Lower lobe of right lung (tissue), 2 donors: ENCODE measurements at regions not wholly inside any gene's neighbourhood (a gene's known extent, or its start where the extent isn't known, plus 50 kb on each side); places are given as distances from the start of the nearest gene placed in this dataset.
"Not testable (repeated sequence)": the region's sequence is repeated elsewhere in the genome, so short reads cannot be mapped to it uniquely, and the experiment has no call there.

Source experiments
- ATAC-seq, 2 donors: fragments of 200-7000 bp; cut with Tn5 transposase; one replicate each; pipeline ENCODE4 v1.9.1; 2020 to 2022; ENCODE audit warnings: mild to moderate bottlenecking in 2 of 2, moderate library complexity in 2 of 2
- DNase-seq: peaks from one replicate; pipeline ENCODE4 v3.0.0-alpha.2; 2020
- H3K27ac ChIP-seq: fragments of 200-600 bp; one replicate; pipeline ENCODE4 v1.8.0; 2022
- H3K27me3 ChIP-seq: fragments of 200-600 bp; one replicate; pipeline ENCODE4 v1.8.0; 2022; ENCODE audit warnings: low read depth
- H3K36me3 ChIP-seq: fragments of 200-600 bp; one replicate; pipeline ENCODE4 v1.8.0; 2022; ENCODE audit warnings: mild to moderate bottlenecking
- H3K4me1 ChIP-seq: fragments of 200-600 bp; one replicate; pipeline ENCODE4 v1.8.0; 2022
- H3K4me3 ChIP-seq: fragments of 200-600 bp; one replicate; pipeline ENCODE4 v1.8.0; 2022; ENCODE audit warnings: mild to moderate bottlenecking
- H3K9me3 ChIP-seq: fragments of 200-600 bp; one replicate; pipeline ENCODE4 v1.8.0; 2022
- CTCF ChIP-seq: fragments of 200-600 bp; IDR thresholded peaks from one replicate; pipeline ENCODE4 v1.8.0; 2022; ENCODE audit warnings: antibody characterized with exemption, mild to moderate bottlenecking
- intact Hi-C: fragments of 100-400 bp; cut with DNase I; formaldehyde crosslinking; loops from one replicate; pipeline ENCODE4 v1.11.0; 2022
- donor health status: DM: no; HTN: yes; CAD: no; lungs with severe emphysema.

DNA sequence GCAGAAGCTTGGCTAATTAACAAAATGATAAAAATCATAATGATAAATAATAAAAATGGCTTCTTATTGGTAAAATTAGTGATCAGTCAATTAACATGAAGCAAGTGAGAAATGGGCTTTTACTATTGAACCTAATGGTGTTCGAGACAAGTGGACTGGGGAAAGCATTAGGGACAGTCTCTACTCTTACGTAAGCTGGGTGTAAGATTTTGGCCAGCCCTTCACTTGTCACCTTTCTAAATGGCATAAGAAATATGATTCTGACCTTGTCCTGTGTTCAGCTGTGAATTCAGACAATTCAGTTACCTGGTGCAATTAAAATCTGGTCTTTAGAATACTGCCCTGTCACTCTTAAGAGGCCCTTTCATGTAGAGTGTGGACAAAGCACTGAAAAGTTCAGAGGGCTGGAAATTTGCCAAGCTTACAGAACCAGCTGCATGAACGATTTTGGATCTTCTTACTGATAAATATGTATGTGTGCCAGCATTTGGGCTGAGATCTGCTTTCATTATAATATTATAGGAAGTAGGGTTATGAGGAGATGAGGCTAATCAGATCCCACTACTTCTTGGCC, 115.9 kb downstream of the QRSL1 start:
- ATAC-seq (peak in 1 of 2 donors; percentile 23), DNase-seq (no peak)
- Histone ChIP-seq H3K4me3 (no peak overlapping the region), H3K4me1 (no peaks in the 10 kb centered on the region), H3K27me3 (no peaks in the 10 kb centered on the region), H3K9me3 (no peaks in the 10 kb centered on the region), H3K36me3 (no peaks in the 10 kb centered on the region), H3K27ac (no peak overlapping the region)
- TF ChIP-seq CTCF = no peak
- intact Hi-C loops = no loop called here

- Histone ChIP-seq H3K9me3 (no peaks in the 10 kb centered on the region), H3K36me3 (no peaks in the 10 kb centered on the region), H3K27ac (no peak overlapping the region), H3K4me1 (no peaks in the 10 kb centered on the region), H3K27me3 (no peaks in the 10 kb centered on the region), H3K4me3 (no peak overlapping the region)
- TF ChIP-seq CTCF = no peak
- intact Hi-C loops = no loop called here
- ATAC-seq = no peak
- DNase-seq = no peak
These were observed 115.4 kb downstream of the QRSL1 start for GRCh38 chr6:106744781-106745180.

DNA sequence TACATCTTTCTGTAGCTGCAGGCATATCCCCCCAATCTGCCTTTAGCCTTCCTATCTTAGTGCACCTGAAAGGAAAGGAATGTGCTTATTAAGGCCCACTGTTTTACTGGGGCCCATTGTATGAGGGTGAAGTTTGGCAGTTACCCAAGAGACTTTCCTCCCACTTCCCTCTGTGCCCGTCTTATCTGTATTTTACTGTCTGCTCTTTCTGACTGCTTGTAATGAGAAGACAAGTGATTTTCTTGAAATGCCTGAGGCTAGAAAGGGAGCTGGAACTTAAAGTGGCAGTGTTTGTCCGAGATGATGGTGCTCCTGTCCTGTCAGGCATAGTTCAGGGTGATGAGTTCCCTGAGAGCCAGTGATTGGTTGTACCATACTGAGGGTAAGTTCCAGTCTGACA, 114.7 kb downstream of the QRSL1 start:
- intact Hi-C loops, ATAC-seq, H3K36me3 ChIP-seq, H3K4me1 ChIP-seq, DNase-seq, H3K4me3 ChIP-seq, H3K27me3 ChIP-seq, H3K9me3 ChIP-seq, H3K27ac ChIP-seq: not testable (repeated sequence)

DNA sequence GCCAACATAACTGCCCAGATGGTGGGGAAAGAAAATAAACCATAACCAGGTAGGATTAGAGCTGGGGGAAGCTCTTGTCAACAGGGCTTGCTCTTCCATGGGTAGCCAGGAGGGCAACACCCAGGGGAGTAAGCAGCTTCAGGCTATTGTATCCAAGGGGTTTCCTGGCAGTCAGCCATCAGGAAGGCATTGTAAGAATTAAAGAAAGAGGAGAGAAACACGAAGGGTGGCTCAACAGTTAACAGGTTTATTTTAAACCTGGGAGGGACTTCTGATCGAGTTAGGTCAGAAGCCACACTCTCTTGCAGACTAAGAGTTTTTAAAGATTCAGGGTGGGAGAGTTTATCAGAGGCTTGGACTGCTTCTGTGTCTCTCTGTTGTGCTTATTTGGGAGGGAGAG, 114.2 kb downstream of the QRSL1 start:
- Histone ChIP-seq H3K36me3 (no peaks in the 10 kb centered on the region), H3K27ac (no peak overlapping the region), H3K9me3 (no peaks in the 10 kb centered on the region), H3K4me3 (no peak overlapping the region), H3K27me3 (no peaks in the 10 kb centered on the region), H3K4me1 (no peaks in the 10 kb centered on the region)
- DNase-seq = no peak
- TF ChIP-seq CTCF = no peak
- intact Hi-C loops = no loop called here
- no peak for ATAC-seq

- intact Hi-C loops = no loop called here
- no peak overlapping the region for H3K27ac ChIP-seq
- H3K9me3 ChIP-seq = peaks cover 6% of the 10 kb centered on the region
- ATAC-seq (peak in 1 of 2 donors; percentile 32), DNase-seq (no peak)
- H3K36me3 ChIP-seq = no peaks in the 10 kb centered on the region
- H3K4me3 ChIP-seq = no peak overlapping the region
- H3K4me1 ChIP-seq = no peaks in the 10 kb centered on the region
- no peak for TF ChIP-seq CTCF
- no peaks in the 10 kb centered on the region for H3K27me3 ChIP-seq
These were observed 110.9 kb downstream of the QRSL1 start for GRCh38 chr6:106740287-106740686.

DNA sequence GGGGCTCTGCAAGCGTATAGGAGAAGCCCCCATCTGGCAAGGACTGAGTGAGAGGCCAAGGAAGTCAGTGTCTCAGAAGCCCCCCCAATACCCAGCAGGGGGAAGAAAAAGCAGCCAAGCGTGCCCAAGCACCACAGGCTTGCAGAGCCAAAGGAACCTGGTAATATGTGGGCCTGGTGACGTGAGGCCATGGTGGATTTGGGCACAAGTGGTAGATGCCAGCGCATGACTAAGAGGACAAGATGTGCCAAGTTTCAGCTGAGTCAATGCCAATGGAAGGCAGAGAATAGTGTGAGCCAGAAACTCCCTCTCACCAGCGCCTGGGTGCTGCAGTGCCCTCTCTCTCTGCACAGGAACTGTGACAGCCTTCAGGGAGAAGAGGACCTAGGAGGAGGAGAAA, 110.0 kb downstream of the QRSL1 start:
- Histone ChIP-seq H3K27me3 (no peaks in the 10 kb centered on the region), H3K4me1 (no peaks in the 10 kb centered on the region), H3K9me3 (peaks cover 6% of the 10 kb centered on the region), H3K36me3 (no peaks in the 10 kb centered on the region), H3K27ac (no peak overlapping the region), H3K4me3 (no peak overlapping the region)
- ATAC-seq = peak; percentile 82 to 90
- intact Hi-C loops = no loop called here
- TF ChIP-seq CTCF = no peak
- peak; percentile 50 for DNase-seq
